Thoracic aorta (tissue), 2 donors: ENCODE measurements at regions not wholly inside any gene's neighbourhood (a gene's known extent, or its start where the extent isn't known, plus 50 kb on each side); places are given as distances from the start of the nearest gene placed in this dataset.

Experiments used
- ATAC-seq: fragments of 150-250 bp; one replicate; pipeline ENCODE4 v1.8.0; 2017; ENCODE audit warnings: low read depth; ENCODE audit not compliant: insufficient number of reproducible peaks, low FRiP score
- DNase-seq: peaks from one replicate; pipeline ENCODE4 v3.0.0-alpha.2; 2020; ENCODE audit warnings: low spot score
- H3K27ac ChIP-seq, 2 donors: fragments of 200-600 bp; sonication (generic); 1 replicate in 1 of 2; 2 replicates in 1 of 2; pipeline ENCODE4 v1.5.1; 2016; ENCODE audit warnings: mild to moderate bottlenecking in 2 of 2, moderate library complexity in 2 of 2
- H3K27me3 ChIP-seq: fragments of 200-600 bp; sonication (generic); replicated peaks from 2 replicates; pipeline ENCODE4 v1.6.0; 2016; ENCODE audit warnings: mild to moderate bottlenecking; ENCODE audit not compliant: insufficient read depth
- H3K36me3 ChIP-seq: fragments of 200-600 bp; sonication (generic); one replicate; pipeline ENCODE4 v1.5.1; 2016
- H3K4me1 ChIP-seq, 2 donors: fragments of 200-600 bp; sonication (generic); 1 replicate in 1 of 2; 2 replicates in 1 of 2; pipeline versions ENCODE4 v1.5.1 to v1.6.0; 2016; ENCODE audit warnings: low read depth in 2 of 2, mild to moderate bottlenecking in 1 of 2; ENCODE audit not compliant: control insufficient read depth in 1 of 2
- H3K4me3 ChIP-seq: fragments of 200-600 bp; sonication (generic); 2 replicates; pipeline ENCODE4 v1.5.1; 2016; ENCODE audit warnings: mild to moderate bottlenecking
- H3K9me3 ChIP-seq: fragments of 200-600 bp; sonication (generic); 2 replicates; pipeline ENCODE4 v1.5.1; 2016
- CTCF ChIP-seq: fragments of 200-600 bp; sonication (generic); IDR thresholded peaks from one replicate; pipeline ENCODE4 v1.5.1; 2019; ENCODE audit warnings: antibody characterized with exemption

- no peak for TF ChIP-seq CTCF
- DNase-seq, result no peak
- no peaks in the 10 kb centered on the region for H3K9me3 ChIP-seq
- no peak overlapping the region for H3K27ac ChIP-seq
- H3K27me3 ChIP-seq, result no peaks in the 10 kb centered on the region
- H3K36me3 ChIP-seq, result no peaks in the 10 kb centered on the region
- H3K4me1 ChIP-seq, result no peaks in the 10 kb centered on the region
- no peak for ATAC-seq
- H3K4me3 ChIP-seq, result no peak overlapping the region
Observed at GRCh38 chr4:184274286-184274951, 56.7 kb upstream of the ENPP6 start.

GRCh38 chr4:184273166-184274147 is 55.8 kb upstream of the ENPP6 start:
- H3K27ac ChIP-seq, result no peak overlapping the region
- H3K4me3 ChIP-seq, result no peak overlapping the region
- TF ChIP-seq CTCF, result no peak
- no peaks in the 10 kb centered on the region for H3K27me3 ChIP-seq
- no peak for DNase-seq
- no peak for ATAC-seq
- H3K36me3 ChIP-seq, result no peaks in the 10 kb centered on the region
- no peaks in the 10 kb centered on the region for H3K9me3 ChIP-seq
- peaks cover 4 to 5% of the 10 kb centered on the region in 2 donors for H3K4me1 ChIP-seq

- TF ChIP-seq CTCF, result no peak
- no peak for ATAC-seq
- H3K9me3 ChIP-seq, result no peaks in the 10 kb centered on the region
- H3K27me3 ChIP-seq, result no peaks in the 10 kb centered on the region
- H3K4me3 ChIP-seq, result no peak overlapping the region
- no peak for DNase-seq
- no peak overlapping the region for H3K27ac ChIP-seq
- H3K4me1 ChIP-seq, result peaks cover 5 to 6% of the 10 kb centered on the region in 2 donors
- no peaks in the 10 kb centered on the region for H3K36me3 ChIP-seq
Observed at GRCh38 chr4:184270808-184271413, 53.2 kb upstream of the ENPP6 start.

- Histone ChIP-seq H3K4me1 (peaks cover 5 to 6% of the 10 kb centered on the region in 2 donors), H3K9me3 (no peaks in the 10 kb centered on the region), H3K36me3 (no peaks in the 10 kb centered on the region), H3K27me3 (no peaks in the 10 kb centered on the region), H3K4me3 (no peak overlapping the region), H3K27ac (no peak overlapping the region)
- DNase-seq, result no peak
- no peak for TF ChIP-seq CTCF
- no peak for ATAC-seq
Observed at GRCh38 chr4:184269879-184270430, 52.3 kb upstream of the ENPP6 start.
